HEK293 (cell line): ENCODE measurements at regions not wholly inside any gene's neighbourhood (a gene's known extent, or its start where the extent isn't known, plus 50 kb on each side); places are given as distances from the start of the nearest gene placed in this dataset.

ENCODE experiments used
- CTCF ChIA-PET: fragments of 350-600 bp; formaldehyde crosslinking; extraction: SDS; loops from one replicate; lab custom pipeline; 2021; ENCODE audit warnings: antibody characterized with exemption; lab: Yijun Ruan, JAX
- POLR2A ChIA-PET: fragments of 300-600 bp; formaldehyde crosslinking; extraction: SDS; loops from one replicate; lab custom pipeline; 2020; ENCODE audit warnings: antibody characterized with exemption, inconsistent platforms; lab: Yijun Ruan, JAX
- H3K27ac ChIP-seq: fragments of 200-500 bp; sonication (Bioruptor generic); 2 replicates; pipeline ENCODE4 v1.5.1; 2014; ENCODE audit warnings: low read depth, low read length, control low read depth, inconsistent platforms; ENCODE audit errors: extremely low read depth
- H3K36me3 ChIP-seq, 2 experiments: fragments of 200-500 bp in 1 of 2; sonication (Bioruptor generic) in 1 of 2; 1 replicate in 1 of 2; 2 replicates in 1 of 2; pipeline ENCODE4 v1.5.1; 2014 to 2017; ENCODE audit warnings: inconsistent platforms in 2 of 2, low read length in 2 of 2; ENCODE audit not compliant: control insufficient read depth in 2 of 2, insufficient read depth in 1 of 2
- H3K4me1 ChIP-seq: fragments of 200-500 bp; sonication (Bioruptor generic); 2 replicates; pipeline ENCODE4 v1.5.1; 2014; ENCODE audit warnings: mild to moderate bottlenecking, low read length, inconsistent platforms; ENCODE audit not compliant: control insufficient read depth, insufficient read depth
- H3K4me3 ChIP-seq: 2 replicates; pipeline ENCODE4 v1.5.1; 2011; ENCODE audit warnings: low read depth, mild to moderate bottlenecking, control low read depth, low read length, moderate library complexity
- H3K9me3 ChIP-seq: fragments of 200-500 bp; sonication (Bioruptor generic); 2 replicates; pipeline ENCODE4 v1.5.1; 2014; ENCODE audit warnings: low read depth, low read length, inconsistent platforms; ENCODE audit not compliant: control insufficient read depth, insufficient read depth
- BCL11A ChIP-seq: fragments of 450-650 bp; formaldehyde crosslinking; IDR thresholded peaks from 2 replicates; pipeline ENCODE4 v1.5.1; 2016; ENCODE audit warnings: low read depth, missing biosample characterization, missing genetic modification characterization
- CTCF ChIP-seq: fragments of 450-650 bp; formaldehyde crosslinking; IDR thresholded peaks from 2 replicates; pipeline ENCODE4 v1.5.1; 2016; ENCODE audit warnings: missing biosample characterization, missing genetic modification characterization
- FEZF1 ChIP-seq: fragments of 450-650 bp; formaldehyde crosslinking; IDR thresholded peaks from 2 replicates; pipeline ENCODE4 v1.5.1; 2016; ENCODE audit warnings: missing biosample characterization, missing genetic modification characterization
- KLF10 ChIP-seq: fragments of 450-650 bp; IDR thresholded peaks from 2 replicates; pipeline ENCODE4 v1.5.1; 2018; ENCODE audit warnings: missing biosample characterization, mild to moderate bottlenecking, missing genetic modification characterization
- MZF1 ChIP-seq: fragments of 450-650 bp; formaldehyde crosslinking; IDR thresholded peaks from 2 replicates; pipeline ENCODE4 v1.5.1; 2017; ENCODE audit warnings: missing biosample characterization, missing genetic modification characterization, borderline replicate concordance
- OSR2 ChIP-seq: fragments of 450-650 bp; formaldehyde crosslinking; IDR thresholded peaks from 2 replicates; pipeline ENCODE4 v1.5.1; 2016; ENCODE audit warnings: missing biosample characterization, missing genetic modification characterization
- PBX3 ChIP-seq: sonication (generic); formaldehyde crosslinking; IDR thresholded peaks from 2 replicates; pipeline ENCODE4 v1.8.1; 2022; ENCODE audit warnings: mild to moderate bottlenecking, moderate library complexity, missing genetic modification reagents
- SCRT1 ChIP-seq: fragments of 450-650 bp; formaldehyde crosslinking; IDR thresholded peaks from 2 replicates; pipeline ENCODE4 v1.5.1; 2016; ENCODE audit warnings: missing biosample characterization, missing genetic modification characterization, borderline replicate concordance
- SP7 ChIP-seq: fragments of 450-650 bp; formaldehyde crosslinking; IDR thresholded peaks from 2 replicates; pipeline ENCODE4 v1.5.1; 2016; ENCODE audit warnings: missing biosample characterization, missing genetic modification characterization
- TCF7L2 ChIP-seq: IDR thresholded peaks from 2 replicates; pipeline ENCODE4 v1.6.1; 2011; ENCODE audit warnings: low read depth, mild to moderate bottlenecking, inconsistent platforms, low read length, moderate library complexity, borderline replicate concordance
- WT1 ChIP-seq: fragments of 450-650 bp; formaldehyde crosslinking; IDR thresholded peaks from 2 replicates; pipeline ENCODE4 v1.5.1; 2016; ENCODE audit warnings: missing biosample characterization, missing genetic modification characterization
- ZBTB17 ChIP-seq: fragments of 450-650 bp; formaldehyde crosslinking; IDR thresholded peaks from 2 replicates; pipeline ENCODE4 v1.5.1; 2016; ENCODE audit warnings: missing biosample characterization, missing genetic modification characterization
- ZBTB48 ChIP-seq: fragments of 450-650 bp; formaldehyde crosslinking; IDR thresholded peaks from 2 replicates; pipeline ENCODE4 v1.5.1; 2016; ENCODE audit warnings: missing biosample characterization, missing genetic modification characterization
- ZBTB49 ChIP-seq: fragments of 450-650 bp; formaldehyde crosslinking; IDR thresholded peaks from 2 replicates; pipeline ENCODE4 v1.5.1; 2016; ENCODE audit warnings: missing biosample characterization, missing genetic modification characterization, low read depth
- ZNF140 ChIP-seq: fragments of 450-650 bp; formaldehyde crosslinking; IDR thresholded peaks from 2 replicates; pipeline ENCODE4 v1.5.1; 2016; ENCODE audit warnings: missing biosample characterization, missing genetic modification characterization
- ZNF174 ChIP-seq: fragments of 450-650 bp; formaldehyde crosslinking; IDR thresholded peaks from 2 replicates; pipeline ENCODE4 v1.5.0; 2017; ENCODE audit warnings: missing biosample characterization, mild to moderate bottlenecking, missing genetic modification characterization
- ZNF366 ChIP-seq: fragments of 450-650 bp; formaldehyde crosslinking; conservative IDR thresholded peaks from 2 replicates; pipeline ENCODE4 v1.5.1; 2016; ENCODE audit warnings: missing biosample characterization, missing genetic modification characterization
- ZNF580 ChIP-seq: fragments of 450-650 bp; formaldehyde crosslinking; IDR thresholded peaks from 2 replicates; pipeline ENCODE4 v1.5.1; 2016; ENCODE audit warnings: missing biosample characterization, missing genetic modification characterization
- ZNF792 ChIP-seq: fragments of 450-650 bp; formaldehyde crosslinking; IDR thresholded peaks from 2 replicates; pipeline ENCODE4 v1.5.1; 2016; ENCODE audit warnings: missing biosample characterization, missing genetic modification characterization
- ZNF843 ChIP-seq: fragments of 450-650 bp; formaldehyde crosslinking; IDR thresholded peaks from 2 replicates; pipeline ENCODE4 v1.5.1; 2016; ENCODE audit warnings: missing biosample characterization, missing genetic modification characterization
- ZSCAN30 ChIP-seq: fragments of 450-650 bp; IDR thresholded peaks from 2 replicates; pipeline ENCODE4 v1.5.1; 2018; ENCODE audit warnings: missing biosample characterization, mild to moderate bottlenecking, missing genetic modification characterization, moderate library complexity
- TF ChIP-seq, protein P1 (sequence below): fragments of 450-650 bp; formaldehyde crosslinking; IDR thresholded peaks from 2 replicates; pipeline ENCODE4 v1.5.1; 2016; ENCODE audit warnings: missing biosample characterization, missing genetic modification characterization
- TF ChIP-seq, protein P2 (sequence below): fragments of 450-650 bp; formaldehyde crosslinking; IDR thresholded peaks from 2 replicates; pipeline ENCODE4 v1.5.1; 2016; ENCODE audit warnings: missing biosample characterization, missing genetic modification characterization

- TF ChIP-seq ZBTB48 (tag by site-specific recombination), result no peak
- TF ChIP-seq WT1 (tag by site-specific recombination), result peak; percentile 100
- 0 out of 2 replicates have a peak, but pooled peaks have one; percentile 28 for TF ChIP-seq ZBTB17
Measured at GRCh38 chr6:79375635-79376337, 141.3 kb upstream of the HMGN3 start (continued).

GRCh38 chr6:79374308-79374707 is 139.8 kb upstream of the HMGN3 start:
- TF ChIP-seq ZNF140 (tag by site-specific recombination) (no peak), BCL11A (no peak), ZNF174 (tag by site-specific recombination) (no peak), CTCF (tag by site-specific recombination) (no peak), WT1 (tag by site-specific recombination) (peak; percentile 96), FEZF1 (tag by site-specific recombination) (no peak), PBX3 (CRISPR knock-in tag) (no peak), ZNF792 (tag by site-specific recombination) (0 out of 2 replicates have a peak, but pooled peaks have one; percentile 67), OSR2 (tag by site-specific recombination) (0 out of 2 replicates have a peak, but pooled peaks have one; percentile 0), SCRT1 (tag by site-specific recombination) (no peak)
- no peaks in the 10 kb centered on the region for H3K9me3 ChIP-seq
- CTCF ChIA-PET, result no interaction called here
- H3K36me3 ChIP-seq, result no peaks in the 10 kb centered on the region
- H3K27ac ChIP-seq, result no peak overlapping the region
- H3K4me3 ChIP-seq, result no peak overlapping the region
- H3K4me1 ChIP-seq, result peaks cover 18% of the 10 kb centered on the region
- POLR2A ChIA-PET, result no interaction called here

GRCh38 chr6:79373880-79374279 is 139.4 kb upstream of the HMGN3 start:
- Histone ChIP-seq H3K4me3 (no peak overlapping the region), H3K4me1 (peaks cover 18% of the 10 kb centered on the region), H3K27ac (no peak overlapping the region), H3K36me3 (no peaks in the 10 kb centered on the region), H3K9me3 (no peaks in the 10 kb centered on the region)
- POLR2A ChIA-PET, result no interaction called here
- CTCF ChIA-PET, result no interaction called here
- TF ChIP-seq MZF1 (tag by site-specific recombination) (no peak), SP7 (tag by site-specific recombination) (no peak), KLF10 (tag by site-specific recombination) (no peak; the same call in 1 of the 2 replicates), ZSCAN30 (no peak), ZBTB49 (no peak), ZNF366 (no peak), ZNF580 (tag by site-specific recombination) (0 out of 2 replicates have a peak, but pooled peaks have one; percentile 25), TCF7L2 (peak; percentile 17; the same call in 1 of the 2 replicates), ZNF843 (tag by site-specific recombination) (peak; percentile 70)
- TF ChIP-seq, protein P1, sequence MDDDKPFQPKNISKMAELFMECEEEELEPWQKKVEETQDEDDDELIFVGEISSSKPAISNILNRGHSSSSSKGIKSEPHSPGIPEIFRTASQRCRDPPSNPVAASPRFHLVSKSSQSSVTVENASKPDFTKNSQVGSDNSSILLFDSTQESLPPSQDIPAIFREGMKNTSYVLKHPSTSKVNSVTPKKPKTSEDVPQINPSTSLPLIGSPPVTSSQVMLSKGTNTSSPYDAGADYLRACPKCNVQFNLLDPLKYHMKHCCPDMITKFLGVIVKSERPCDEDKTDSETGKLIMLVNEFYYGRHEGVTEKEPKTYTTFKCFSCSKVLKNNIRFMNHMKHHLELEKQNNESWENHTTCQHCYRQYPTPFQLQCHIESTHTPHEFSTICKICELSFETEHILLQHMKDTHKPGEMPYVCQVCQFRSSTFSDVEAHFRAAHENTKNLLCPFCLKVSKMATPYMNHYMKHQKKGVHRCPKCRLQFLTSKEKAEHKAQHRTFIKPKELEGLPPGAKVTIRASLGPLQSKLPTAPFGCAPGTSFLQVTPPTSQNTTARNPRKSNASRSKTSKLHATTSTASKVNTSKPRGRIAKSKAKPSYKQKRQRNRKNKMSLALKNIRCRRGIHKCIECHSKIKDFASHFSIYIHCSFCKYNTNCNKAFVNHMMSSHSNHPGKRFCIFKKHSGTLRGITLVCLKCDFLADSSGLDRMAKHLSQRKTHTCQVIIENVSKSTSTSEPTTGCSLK (tag by site-specific recombination), result no peak
- TF ChIP-seq, protein P2, sequence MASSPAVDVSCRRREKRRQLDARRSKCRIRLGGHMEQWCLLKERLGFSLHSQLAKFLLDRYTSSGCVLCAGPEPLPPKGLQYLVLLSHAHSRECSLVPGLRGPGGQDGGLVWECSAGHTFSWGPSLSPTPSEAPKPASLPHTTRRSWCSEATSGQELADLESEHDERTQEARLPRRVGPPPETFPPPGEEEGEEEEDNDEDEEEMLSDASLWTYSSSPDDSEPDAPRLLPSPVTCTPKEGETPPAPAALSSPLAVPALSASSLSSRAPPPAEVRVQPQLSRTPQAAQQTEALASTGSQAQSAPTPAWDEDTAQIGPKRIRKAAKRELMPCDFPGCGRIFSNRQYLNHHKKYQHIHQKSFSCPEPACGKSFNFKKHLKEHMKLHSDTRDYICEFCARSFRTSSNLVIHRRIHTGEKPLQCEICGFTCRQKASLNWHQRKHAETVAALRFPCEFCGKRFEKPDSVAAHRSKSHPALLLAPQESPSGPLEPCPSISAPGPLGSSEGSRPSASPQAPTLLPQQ (tag by site-specific recombination), result no peak
